T-helper 1 cell treated with Interleukin-12 subunit alpha and Interleukin-12 subunit beta and Interleukin-4 antibody, amounts not matched to agents 30 ng/mL and 1 ng/mL, for 36 hours (primary cell): ENCODE measurements at regions not wholly inside any gene's neighbourhood (a gene's known extent, or its start where the extent isn't known, plus 50 kb on each side); places are given as distances from the start of the nearest gene placed in this dataset.
"Not testable (repeated sequence)": the region's sequence is repeated elsewhere in the genome, so short reads cannot be mapped to it uniquely, and the experiment has no call there.

ENCODE experiments used
- intact Hi-C: fragments of 100-400 bp; cut with micrococcal nuclease; formaldehyde crosslinking; loops from one replicate; pipeline ENCODE4 v1.15.1; 2024

GRCh38 chr1:105556266-105556665 is 1500.2 kb upstream of the PRMT6 start:
- intact Hi-C loops = no loop called here

- intact Hi-C loops = no loop called here
Measured at GRCh38 chr1:105558023-105558422, 1498.5 kb upstream of the PRMT6 start.

GRCh38 chr1:105565006-105565405 is 1491.5 kb upstream of the PRMT6 start:
- intact Hi-C loops = no loop called here

GRCh38 chr1:105585791-105586190 is 1470.7 kb upstream of the PRMT6 start:
- intact Hi-C loops = no loop called here

- intact Hi-C loops = no loop called here
Measured at GRCh38 chr1:105591681-105592080, 1464.8 kb upstream of the PRMT6 start.

- intact Hi-C loops = no loop called here
Measured at GRCh38 chr1:105608713-105609112, 1447.8 kb upstream of the PRMT6 start.

- intact Hi-C loops = no loop called here
Measured at GRCh38 chr1:105626276-105626987, 1430.0 kb upstream of the PRMT6 start.

GRCh38 chr1:105631153-105631744 is 1425.2 kb upstream of the PRMT6 start:
- intact Hi-C loops = not testable (repeated sequence)

GRCh38 chr1:105632342-105633196 is 1423.9 kb upstream of the PRMT6 start:
- intact Hi-C loops = no loop called here

GRCh38 chr1:105636052-105636451 is 1420.4 kb upstream of the PRMT6 start:
- intact Hi-C loops = no loop called here

GRCh38 chr1:105641407-105641806 is 1415.1 kb upstream of the PRMT6 start:
- intact Hi-C loops = no loop called here

- intact Hi-C loops = no loop called here
Measured at GRCh38 chr1:105652109-105652508, 1404.4 kb upstream of the PRMT6 start.

GRCh38 chr1:105655032-105655431 is 1401.4 kb upstream of the PRMT6 start:
- intact Hi-C loops = no loop called here

- intact Hi-C loops = no loop called here
Measured at GRCh38 chr1:105664495-105664894, 1392.0 kb upstream of the PRMT6 start.

- intact Hi-C loops = no loop called here
Measured at GRCh38 chr1:105678334-105678733, 1378.1 kb upstream of the PRMT6 start.

- intact Hi-C loops = no loop called here
Measured at GRCh38 chr1:105684714-105685113, 1371.8 kb upstream of the PRMT6 start.

GRCh38 chr1:105686026-105686425 is 1370.4 kb upstream of the PRMT6 start:
- intact Hi-C loops = no loop called here

- intact Hi-C loops = no loop called here
Measured at GRCh38 chr1:105686874-105687690, 1369.4 kb upstream of the PRMT6 start.

- intact Hi-C loops = no loop called here
Measured at GRCh38 chr1:105700723-105701122, 1355.8 kb upstream of the PRMT6 start.

GRCh38 chr1:105724286-105724685 is 1332.2 kb upstream of the PRMT6 start:
- intact Hi-C loops = no loop called here

- intact Hi-C loops = no loop called here
Measured at GRCh38 chr1:105730701-105731100, 1325.8 kb upstream of the PRMT6 start.
